Activated CD4-positive, alpha-beta T cell treated with anti-CD3 and anti-CD28 coated beads for 48 hours (primary cell): ENCODE measurements at regions not wholly inside any gene's neighbourhood (a gene's known extent, or its start where the extent isn't known, plus 50 kb on each side); places are given as distances from the start of the nearest gene placed in this dataset.
"Not testable (repeated sequence)": the region's sequence is repeated elsewhere in the genome, so short reads cannot be mapped to it uniquely, and the experiment has no call there.

Experiments
- DNase-seq: peaks from one replicate; pipeline ENCODE4 v3.0.0-alpha.2; 2020

DNA sequence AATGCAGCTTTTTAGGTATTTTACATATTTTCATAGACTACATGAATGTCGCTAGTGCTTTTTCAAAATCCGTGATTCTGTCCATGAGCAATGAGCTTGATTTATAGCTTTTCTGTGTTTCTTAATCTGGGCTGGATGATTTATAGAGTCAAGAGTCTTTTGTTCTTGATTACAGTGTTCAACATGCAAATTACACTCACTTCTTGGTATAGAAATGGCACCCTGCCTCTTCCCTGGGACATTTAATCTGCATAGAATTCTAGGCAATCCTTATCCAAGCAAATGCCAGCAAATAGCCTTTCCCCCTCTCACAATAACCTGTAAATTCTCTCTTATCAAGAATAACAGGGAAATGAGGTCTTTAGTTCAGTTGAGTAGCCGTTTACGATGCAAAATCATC is 246.2 kb upstream of the SEMA3C start:
- DNase-seq = no peak

GRCh38 chr7:81162771-81163525 is 244.1 kb upstream of the SEMA3C start:
- DNase-seq = no peak

DNA sequence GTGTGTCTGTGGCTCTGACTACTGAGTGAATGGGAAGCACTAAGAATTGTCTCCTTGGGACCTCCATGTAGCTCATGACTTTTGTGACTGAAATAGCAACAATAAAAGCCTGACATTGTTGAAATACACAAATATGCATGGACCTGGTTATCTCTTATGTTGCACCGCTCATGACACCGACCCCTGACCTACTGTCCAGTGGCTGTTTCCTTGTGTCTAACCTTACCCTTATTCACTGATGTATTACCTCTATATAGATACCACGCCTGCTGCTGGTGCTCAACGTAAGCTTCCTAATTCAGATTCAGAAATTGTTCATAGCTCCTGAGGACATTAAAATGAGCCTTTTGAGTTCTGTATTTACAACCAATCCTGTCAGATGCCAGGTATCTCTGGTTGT is 243.4 kb upstream of the SEMA3C start:
- DNase-seq = no peak

DNA sequence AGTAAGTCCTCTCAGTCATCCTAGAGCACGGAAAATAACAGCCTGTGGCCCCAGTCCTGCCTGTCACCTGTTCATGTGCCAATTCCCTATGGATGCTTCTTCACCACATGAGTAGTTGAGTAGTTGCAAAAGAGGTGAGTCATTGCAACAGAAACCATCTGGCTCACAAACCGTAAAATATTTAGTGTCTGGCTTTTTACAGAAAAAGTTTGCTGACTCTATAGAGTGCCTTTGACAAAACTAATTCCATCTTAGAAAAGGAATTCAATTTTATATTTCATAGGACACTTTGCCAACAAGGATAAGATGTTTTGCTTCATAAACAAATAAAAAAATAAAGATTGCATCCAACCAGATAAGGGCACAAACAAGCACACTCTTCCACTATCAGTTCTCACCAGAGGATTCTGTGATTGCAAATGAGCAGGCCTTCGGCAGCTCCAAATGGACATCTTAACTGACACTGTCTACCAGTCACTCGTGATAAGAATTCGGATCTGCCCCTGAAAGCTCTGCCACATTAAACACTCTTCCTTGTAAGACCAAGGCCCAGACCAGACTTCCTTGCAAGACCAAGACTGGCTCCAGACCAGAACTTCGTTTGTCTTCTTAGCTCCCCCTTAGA is 242.7 kb upstream of the SEMA3C start:
- DNase-seq = no peak

DNA sequence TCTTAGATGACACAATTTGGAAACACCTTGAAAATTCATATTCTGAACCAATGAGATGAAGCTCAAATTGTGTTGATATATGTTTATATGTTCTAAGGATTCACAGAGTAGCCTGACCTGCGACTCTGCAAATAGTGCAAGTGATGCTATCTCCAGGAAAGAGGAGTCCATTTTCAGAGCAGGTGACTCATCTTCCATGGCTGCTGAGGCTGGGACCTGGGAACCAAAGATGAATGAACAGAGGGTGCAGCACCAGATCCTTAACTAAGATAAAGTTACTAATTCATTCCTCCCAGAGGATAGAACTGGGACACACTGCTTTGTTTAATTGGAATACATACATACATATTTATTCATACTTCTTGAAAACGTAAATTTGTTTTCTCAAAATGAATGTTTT is 240.6 kb upstream of the SEMA3C start:
- no peak for DNase-seq

DNA sequence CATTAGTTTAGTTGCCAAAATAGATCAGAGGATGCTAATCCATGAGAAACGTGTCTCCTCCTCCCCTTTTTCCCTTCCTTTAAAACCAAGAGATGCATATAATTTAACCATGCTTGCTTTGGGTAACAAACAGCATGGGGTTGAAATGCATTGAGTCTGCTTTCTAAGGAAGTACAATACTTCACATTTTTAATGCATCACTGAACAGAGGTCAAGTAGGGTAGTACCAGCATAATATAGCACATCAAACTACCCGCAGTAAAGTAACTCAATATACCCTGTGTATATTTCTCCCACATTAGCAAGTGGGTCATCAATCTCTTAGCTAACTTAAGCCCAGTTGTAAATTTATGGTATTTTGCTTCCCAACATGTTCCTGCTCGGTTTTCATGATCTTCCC is 239.3 kb upstream of the SEMA3C start:
- DNase-seq = no peak

GRCh38 chr7:81155654-81156373 is 237.0 kb upstream of the SEMA3C start:
- DNase-seq = no peak

- DNase-seq = no peak
These were observed 235.7 kb upstream of the SEMA3C start for GRCh38 chr7:81154565-81154964.

GRCh38 chr7:81152925-81153324 is 234.1 kb upstream of the SEMA3C start:
- DNase-seq = not testable (repeated sequence)

DNA sequence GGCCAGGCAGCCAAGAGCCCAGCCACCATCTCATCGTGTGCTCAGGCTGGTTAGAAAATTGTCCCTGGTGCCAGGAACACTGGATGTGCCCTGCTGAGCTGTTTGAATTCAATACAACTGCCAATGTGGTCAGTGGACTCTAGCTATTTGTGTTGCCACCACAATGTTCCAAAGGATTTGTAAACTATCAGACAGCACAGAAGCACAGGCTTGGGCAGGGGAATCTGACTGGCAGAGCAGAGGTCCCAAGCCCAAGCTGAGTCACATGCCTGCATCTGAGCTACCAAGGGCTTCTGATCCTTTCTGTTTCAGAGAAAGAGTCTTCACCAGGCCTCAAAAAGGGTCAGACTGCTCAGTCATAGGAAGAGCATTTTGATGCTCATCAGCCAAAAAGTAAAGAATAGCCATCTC is 232.1 kb upstream of the SEMA3C start:
- DNase-seq = no peak

- DNase-seq = no peak
These were observed 225.0 kb upstream of the SEMA3C start for GRCh38 chr7:81143856-81144255.

- not testable (repeated sequence) for DNase-seq
These were observed 222.7 kb upstream of the SEMA3C start for GRCh38 chr7:81141257-81142205.

- DNase-seq = no peak
These were observed 221.9 kb upstream of the SEMA3C start for GRCh38 chr7:81140775-81141174.

GRCh38 chr7:81140252-81140651 is 221.4 kb upstream of the SEMA3C start:
- no peak for DNase-seq

DNA sequence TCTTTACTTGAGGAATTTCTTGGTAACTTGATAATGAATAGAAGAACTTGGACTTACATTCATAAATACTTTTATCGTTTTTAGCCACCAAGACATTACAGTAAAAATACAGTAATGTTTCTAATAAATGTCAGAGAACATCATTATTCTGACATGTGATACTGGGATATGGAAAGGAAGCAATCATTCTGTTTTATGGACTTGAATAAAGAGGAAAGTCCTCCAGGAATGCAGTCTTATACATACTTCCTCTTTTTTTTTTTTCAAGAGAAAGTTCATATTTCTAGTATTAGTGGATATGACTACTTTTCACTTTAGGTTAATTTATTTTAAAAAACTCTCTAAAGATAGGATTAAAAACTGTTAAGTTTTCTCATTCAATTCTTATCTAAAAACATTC is 220.0 kb upstream of the SEMA3C start:
- no peak for DNase-seq

GRCh38 chr7:81135324-81135723 is 216.5 kb upstream of the SEMA3C start:
- DNase-seq = no peak

DNA sequence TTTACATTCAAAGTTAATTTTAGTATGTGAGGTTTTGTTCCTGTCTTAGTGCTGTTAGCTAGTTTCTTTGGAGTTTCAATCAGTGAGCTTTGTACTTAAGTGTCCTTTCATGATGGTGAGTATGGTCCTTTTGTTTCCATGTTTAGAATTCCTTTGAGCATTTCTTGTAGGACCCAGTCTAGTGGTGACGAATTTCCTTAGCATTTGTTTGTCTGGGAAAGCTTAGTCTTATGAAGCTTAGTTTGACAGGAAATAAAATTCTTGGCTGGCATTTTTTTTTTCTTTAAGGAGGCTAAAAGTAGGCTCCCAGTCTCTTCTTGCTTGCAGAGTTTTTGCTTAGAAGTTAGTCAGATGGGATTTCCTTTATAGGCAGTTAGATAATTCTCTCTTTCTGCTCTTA is 209.2 kb upstream of the SEMA3C start:
- no peak for DNase-seq

GRCh38 chr7:81120803-81121202 is 202.0 kb upstream of the SEMA3C start:
- DNase-seq = no peak

GRCh38 chr7:81120111-81120510 is 201.3 kb upstream of the SEMA3C start:
- DNase-seq = no peak

- no peak for DNase-seq
These were observed 195.8 kb upstream of the SEMA3C start for GRCh38 chr7:81114633-81115032.

GRCh38 chr7:81112731-81113130 is 193.9 kb upstream of the SEMA3C start:
- DNase-seq = no peak

DNA sequence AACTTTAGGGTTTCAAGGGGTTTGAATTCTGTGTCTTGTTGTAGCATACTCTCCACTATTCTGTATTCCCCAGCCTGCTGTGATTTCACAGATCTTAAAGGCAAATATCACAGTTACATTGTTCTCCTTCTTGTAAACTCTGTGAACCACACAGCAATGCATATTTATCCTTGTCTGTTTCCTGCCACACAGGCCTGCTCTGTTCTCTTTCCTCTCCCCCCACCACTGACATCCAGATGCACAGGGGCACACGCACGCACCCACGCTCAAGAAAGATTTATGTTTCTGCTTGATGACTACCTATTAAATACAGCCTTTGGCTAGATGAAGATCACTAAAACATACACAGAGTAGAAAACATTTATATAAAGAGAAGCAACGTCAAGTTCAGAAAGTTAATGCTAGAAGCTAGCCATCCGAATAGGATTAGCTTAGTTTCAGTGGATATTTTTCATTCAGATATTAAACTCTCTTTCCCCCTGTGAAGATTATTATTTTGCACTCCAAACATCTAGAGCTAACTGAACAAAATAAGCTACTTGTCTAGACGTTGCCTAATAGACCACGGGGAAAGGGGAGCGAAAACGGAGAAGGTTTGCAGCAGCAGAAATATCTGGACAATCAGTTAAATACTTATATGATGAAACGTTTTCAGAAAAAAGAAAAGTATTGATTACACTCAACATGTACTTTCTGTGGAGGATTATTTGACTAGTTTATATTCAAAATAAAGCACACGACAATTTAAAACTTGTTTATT is 193.1 kb upstream of the SEMA3C start:
- no peak for DNase-seq
